ENCODE measurements at regions not wholly inside any gene's neighbourhood (a gene's known extent, or its start where the extent isn't known, plus 50 kb on each side); places are given as distances from the start of the nearest gene placed in this dataset.

DNA sequence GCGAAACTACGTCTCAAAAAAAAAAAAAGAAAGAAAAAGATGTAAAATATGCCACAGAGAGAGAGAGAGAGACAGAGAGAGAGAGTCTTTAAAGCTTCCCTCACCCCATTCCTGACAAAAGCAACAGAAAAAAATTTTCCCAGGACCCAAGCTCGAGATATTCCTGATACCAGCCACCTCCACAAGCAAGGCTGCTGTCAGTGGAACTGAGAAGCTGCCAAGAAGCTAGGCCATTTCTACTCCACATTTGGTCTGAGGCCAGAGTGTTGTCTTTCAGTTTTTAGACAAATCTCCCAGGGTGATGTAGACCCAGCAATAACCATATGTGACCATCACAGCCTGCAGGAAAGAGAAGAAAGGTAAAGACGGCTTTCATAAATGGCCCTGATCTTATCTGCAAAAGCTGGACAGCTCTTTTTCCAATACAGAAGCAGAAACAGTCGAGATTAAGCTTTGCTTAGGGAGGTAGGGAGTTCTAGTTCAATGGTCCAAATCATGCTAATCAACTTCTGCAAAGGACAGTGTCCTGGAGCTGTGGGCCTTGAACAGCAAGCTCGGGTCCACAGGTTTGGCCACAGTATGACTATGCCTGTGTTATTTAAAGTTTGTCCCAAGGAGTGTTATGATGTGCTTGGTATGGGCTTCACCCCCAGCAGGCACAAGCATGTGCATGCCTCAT is 130.3 kb upstream of the NUDT4 start:
- H3K9me3 ChIP-seq (ENCODE audit: control insufficient read depth in 2 of 2, low read length in 2 of 2): no peaks in the 10 kb centered on the region
- H3K4me3 ChIP-seq (ENCODE audit: low read length in 2 of 2): no peak overlapping the region
- no peak overlapping the region for H3K27ac ChIP-seq (ENCODE audit: low read length)
- no peaks in the 10 kb centered on the region for H3K27me3 ChIP-seq (ENCODE audit: control insufficient read depth in 1 of 2, insufficient read depth in 2 of 2, low read length in 2 of 2)
- peaks cover 8% of the 10 kb centered on the region for H3K4me1 ChIP-seq (ENCODE audit: control insufficient read depth, insufficient read depth, low read length)
- H3K36me3 ChIP-seq (ENCODE audit: control insufficient read depth in 2 of 2, insufficient read depth in 2 of 2, low read length in 2 of 2): no peaks in the 10 kb centered on the region
- no peak overlapping the region for H3K9ac ChIP-seq (ENCODE audit: low read length in 2 of 2)

DNA sequence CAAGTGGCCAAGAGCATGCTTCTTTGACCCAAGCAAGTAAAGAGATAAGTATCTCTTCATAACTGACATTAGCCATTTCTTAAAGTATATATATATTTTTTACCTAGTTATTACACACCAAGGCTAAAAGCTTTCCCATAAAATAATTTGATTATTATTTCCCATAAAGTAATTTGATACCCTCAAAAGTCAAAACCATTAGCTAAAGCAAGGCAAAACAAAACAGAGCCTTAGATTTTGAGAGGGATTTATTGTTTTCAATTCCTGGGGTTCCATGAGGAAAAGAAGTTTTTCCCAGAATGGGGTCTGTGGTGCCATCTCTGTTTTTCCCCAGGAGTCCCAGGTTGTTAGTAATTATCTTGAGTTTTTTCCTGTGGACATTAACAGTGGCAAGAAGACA is 125.5 kb upstream of the NUDT4 start:
- no peak overlapping the region for H3K4me3 ChIP-seq (ENCODE audit: low read length in 2 of 2)
- no peaks in the 10 kb centered on the region for H3K36me3 ChIP-seq (ENCODE audit: control insufficient read depth in 2 of 2, insufficient read depth in 2 of 2, low read length in 2 of 2)

DNA sequence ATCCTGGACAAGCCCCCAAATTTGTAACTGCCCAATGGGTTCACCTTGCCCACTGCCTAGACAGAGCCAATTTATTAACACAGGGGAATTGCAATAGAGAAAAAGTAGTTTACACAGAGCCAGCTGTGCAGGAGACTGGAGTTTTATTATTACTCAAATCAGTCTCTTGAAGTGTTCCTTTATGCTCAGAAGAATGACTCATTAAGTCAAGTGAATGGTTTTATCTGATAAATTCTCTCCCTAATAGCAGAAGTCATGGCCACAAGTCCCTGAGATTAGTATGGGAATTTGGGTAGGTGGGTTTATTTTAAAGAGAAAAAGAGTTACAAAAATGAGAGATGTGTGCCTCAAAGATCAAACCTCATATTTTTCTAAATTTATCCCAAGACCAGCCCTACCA is 122.8 kb upstream of the NUDT4 start:
- Histone ChIP-seq H3K9ac (ENCODE audit: low read length in 2 of 2) (no peak overlapping the region), H3K27me3 (ENCODE audit: control insufficient read depth in 1 of 2, insufficient read depth in 2 of 2, low read length in 2 of 2) (no peaks in the 10 kb centered on the region), H3K4me1 (ENCODE audit: control insufficient read depth, insufficient read depth, low read length) (peaks cover 5% of the 10 kb centered on the region), H3K4me3 (ENCODE audit: low read length in 2 of 2) (no peak overlapping the region), H3K36me3 (ENCODE audit: control insufficient read depth in 2 of 2, insufficient read depth in 2 of 2, low read length in 2 of 2) (no peaks in the 10 kb centered on the region), H3K27ac (ENCODE audit: low read length) (no peak overlapping the region), H3K9me3 (ENCODE audit: control insufficient read depth in 2 of 2, low read length in 2 of 2) (peaks cover 0 to 3% of the 10 kb centered on the region in 2 donors)

More for the DNA sequence above, 125.5 kb upstream of the NUDT4 start:
- no peaks in the 10 kb centered on the region for H3K27me3 ChIP-seq (ENCODE audit: control insufficient read depth in 1 of 2, insufficient read depth in 2 of 2, low read length in 2 of 2)
- no peak overlapping the region for H3K27ac ChIP-seq (ENCODE audit: low read length)
- peaks cover 5% of the 10 kb centered on the region for H3K4me1 ChIP-seq (ENCODE audit: control insufficient read depth, insufficient read depth, low read length)
- H3K9ac ChIP-seq (ENCODE audit: low read length in 2 of 2): no peak overlapping the region
- H3K9me3 ChIP-seq (ENCODE audit: control insufficient read depth in 2 of 2, low read length in 2 of 2): peaks cover 0 to 3% of the 10 kb centered on the region in 2 donors

DNA sequence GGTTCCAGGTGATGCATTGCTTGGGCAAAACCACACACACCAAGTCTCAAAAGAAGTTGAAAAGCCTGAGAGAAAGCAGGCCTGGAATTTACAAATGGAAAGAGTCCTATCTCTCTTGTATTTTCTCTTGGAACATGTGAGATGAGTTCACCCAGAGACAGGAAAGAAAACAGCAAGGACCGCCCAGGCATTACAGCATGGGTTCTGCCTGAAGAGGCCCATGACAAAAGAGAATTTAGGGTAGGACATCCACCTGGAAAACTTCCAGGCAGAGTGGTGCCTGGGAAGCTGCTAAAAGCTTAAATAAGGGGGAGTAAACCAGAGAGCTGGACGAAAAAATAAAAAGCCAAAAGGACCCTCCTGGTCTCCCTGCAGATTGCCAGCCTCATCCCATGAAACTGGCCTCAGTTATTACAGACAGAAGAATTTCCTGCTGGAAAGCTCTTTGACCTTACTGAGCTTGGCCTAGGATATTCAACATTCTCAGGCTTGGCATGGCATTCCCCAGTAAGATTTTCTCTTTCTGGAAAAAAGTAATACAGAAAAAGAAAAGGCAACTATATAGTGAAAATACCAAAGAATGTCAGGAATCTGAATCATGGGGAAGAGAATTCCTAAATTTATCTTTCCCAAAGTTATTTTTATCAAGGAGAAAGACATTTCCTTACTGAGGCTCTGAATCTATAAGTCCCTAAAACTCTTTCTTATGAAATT is 121.3 kb upstream of the NUDT4 start:
- no peak overlapping the region for H3K4me3 ChIP-seq (ENCODE audit: low read length in 2 of 2)
- peaks cover 0 to 3% of the 10 kb centered on the region in 2 donors for H3K9me3 ChIP-seq (ENCODE audit: control insufficient read depth in 2 of 2, low read length in 2 of 2)
- H3K27ac ChIP-seq (ENCODE audit: low read length): no peak overlapping the region
- peaks cover 5% of the 10 kb centered on the region for H3K4me1 ChIP-seq (ENCODE audit: control insufficient read depth, insufficient read depth, low read length)
- H3K36me3 ChIP-seq (ENCODE audit: control insufficient read depth in 2 of 2, insufficient read depth in 2 of 2, low read length in 2 of 2): no peaks in the 10 kb centered on the region
- no peaks in the 10 kb centered on the region for H3K27me3 ChIP-seq (ENCODE audit: control insufficient read depth in 1 of 2, insufficient read depth in 2 of 2, low read length in 2 of 2)
- H3K9ac ChIP-seq (ENCODE audit: low read length in 2 of 2): no peak overlapping the region

DNA sequence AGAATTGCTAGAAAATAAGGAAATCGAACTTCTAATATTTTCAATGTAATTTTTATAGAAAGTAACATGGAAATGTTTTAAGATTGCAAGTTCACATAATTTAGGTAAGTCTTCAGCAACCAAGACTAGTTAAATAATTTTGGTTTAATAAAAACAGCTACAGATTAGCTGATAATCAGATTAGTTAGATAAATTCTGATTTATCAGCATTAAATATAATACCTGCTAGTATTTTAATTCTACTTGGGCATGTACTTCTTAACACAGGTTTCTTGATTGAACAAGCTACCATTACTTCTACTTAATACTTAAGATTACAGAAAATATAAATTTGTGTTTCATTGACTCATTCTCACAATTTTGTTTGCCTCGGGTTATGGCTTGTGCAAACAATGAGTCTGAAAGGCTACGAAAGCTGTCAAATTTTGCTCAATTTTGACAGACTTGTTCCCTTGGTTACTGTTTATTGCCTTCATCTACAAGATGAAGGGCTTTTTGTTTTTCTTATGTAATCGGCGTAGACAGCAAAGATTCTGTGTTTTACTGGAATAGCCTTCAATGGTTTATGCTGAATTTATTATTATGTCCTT is 116.1 kb upstream of the NUDT4 start:
- H3K27ac ChIP-seq (ENCODE audit: low read length): no peak overlapping the region
- H3K4me3 ChIP-seq (ENCODE audit: low read length in 2 of 2): no peak overlapping the region
- no peak overlapping the region for H3K9ac ChIP-seq (ENCODE audit: low read length in 2 of 2)
- H3K9me3 ChIP-seq (ENCODE audit: control insufficient read depth in 2 of 2, low read length in 2 of 2): no peaks in the 10 kb centered on the region
- H3K36me3 ChIP-seq (ENCODE audit: control insufficient read depth in 2 of 2, insufficient read depth in 2 of 2, low read length in 2 of 2): no peaks in the 10 kb centered on the region
- H3K4me1 ChIP-seq (ENCODE audit: control insufficient read depth, insufficient read depth, low read length): no peaks in the 10 kb centered on the region
- no peaks in the 10 kb centered on the region for H3K27me3 ChIP-seq (ENCODE audit: control insufficient read depth in 1 of 2, insufficient read depth in 2 of 2, low read length in 2 of 2)

DNA sequence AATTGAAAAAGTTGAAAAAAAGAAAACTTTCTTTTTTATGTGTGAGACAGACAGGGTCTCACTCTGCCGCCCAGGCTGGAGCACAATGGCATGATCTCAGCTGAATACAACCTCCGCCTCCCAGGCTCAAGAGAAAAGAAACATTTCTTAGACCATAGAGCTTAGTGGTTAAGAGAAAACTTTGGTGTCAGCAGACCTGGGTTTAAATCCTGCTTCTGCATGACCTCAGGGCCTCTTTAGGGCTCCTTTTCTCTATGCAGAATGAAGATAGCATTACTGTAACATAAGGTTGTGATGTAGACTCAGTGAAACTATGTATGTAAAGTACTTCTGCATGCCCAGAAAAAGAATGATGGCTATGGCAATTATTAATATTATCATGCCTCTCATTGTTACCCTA is 104.7 kb upstream of the NUDT4 start:
- H3K36me3 ChIP-seq (ENCODE audit: control insufficient read depth in 2 of 2, insufficient read depth in 2 of 2, low read length in 2 of 2): no peaks in the 10 kb centered on the region
- H3K9ac ChIP-seq (ENCODE audit: low read length in 2 of 2): no peak overlapping the region

DNA sequence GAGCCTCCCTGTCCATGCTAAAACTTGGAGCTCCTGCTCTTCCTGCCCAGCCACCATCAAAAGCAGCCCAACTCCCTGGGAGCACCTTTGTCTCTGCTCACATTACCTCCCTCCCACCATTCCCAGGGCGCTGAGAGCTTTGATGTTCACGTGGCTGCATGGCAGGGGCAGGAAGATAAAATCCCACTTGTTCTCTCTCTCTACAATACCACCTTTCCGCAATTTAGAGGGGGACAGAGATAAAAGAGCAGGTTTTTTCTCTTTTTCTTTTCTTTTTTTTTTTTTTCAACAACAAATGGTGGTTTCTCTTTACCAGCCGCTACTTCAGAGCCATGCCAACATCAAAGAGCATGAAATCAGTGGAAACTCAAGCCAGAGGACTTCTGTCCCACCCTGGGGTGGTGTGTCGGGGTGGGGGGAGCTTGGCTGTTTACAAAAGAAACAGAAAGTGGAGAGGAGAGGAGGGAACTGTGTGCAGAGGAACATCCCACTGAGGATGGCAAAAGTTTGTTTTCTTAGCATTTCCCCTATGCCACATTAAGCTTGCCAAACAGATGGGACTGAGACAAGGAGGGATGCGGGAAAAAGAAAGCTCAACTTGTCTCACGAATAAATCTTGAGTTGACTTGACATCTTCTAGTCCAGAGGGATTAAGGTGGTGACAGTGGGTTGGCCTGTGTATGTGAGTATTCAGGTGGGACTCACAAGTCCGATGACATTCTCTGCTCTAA is 103.7 kb upstream of the NUDT4 start:
- H3K27me3 ChIP-seq (ENCODE audit: control insufficient read depth in 1 of 2, insufficient read depth in 2 of 2, low read length in 2 of 2): no peaks in the 10 kb centered on the region
- H3K9ac ChIP-seq (ENCODE audit: low read length in 2 of 2): no peak overlapping the region
- no peaks in the 10 kb centered on the region for H3K4me1 ChIP-seq (ENCODE audit: control insufficient read depth, insufficient read depth, low read length)
- no peaks in the 10 kb centered on the region for H3K36me3 ChIP-seq (ENCODE audit: control insufficient read depth in 2 of 2, insufficient read depth in 2 of 2, low read length in 2 of 2)
- H3K27ac ChIP-seq (ENCODE audit: low read length): no peak overlapping the region
- no peak overlapping the region for H3K4me3 ChIP-seq (ENCODE audit: low read length in 2 of 2)
- no peaks in the 10 kb centered on the region for H3K9me3 ChIP-seq (ENCODE audit: control insufficient read depth in 2 of 2, low read length in 2 of 2)

More for the DNA sequence above, 104.7 kb upstream of the NUDT4 start:
- Histone ChIP-seq H3K27me3 (ENCODE audit: control insufficient read depth in 1 of 2, insufficient read depth in 2 of 2, low read length in 2 of 2) (no peaks in the 10 kb centered on the region), H3K4me3 (ENCODE audit: low read length in 2 of 2) (no peak overlapping the region), H3K9me3 (ENCODE audit: control insufficient read depth in 2 of 2, low read length in 2 of 2) (no peaks in the 10 kb centered on the region), H3K27ac (ENCODE audit: low read length) (no peak overlapping the region), H3K4me1 (ENCODE audit: control insufficient read depth, insufficient read depth, low read length) (no peaks in the 10 kb centered on the region)

DNA sequence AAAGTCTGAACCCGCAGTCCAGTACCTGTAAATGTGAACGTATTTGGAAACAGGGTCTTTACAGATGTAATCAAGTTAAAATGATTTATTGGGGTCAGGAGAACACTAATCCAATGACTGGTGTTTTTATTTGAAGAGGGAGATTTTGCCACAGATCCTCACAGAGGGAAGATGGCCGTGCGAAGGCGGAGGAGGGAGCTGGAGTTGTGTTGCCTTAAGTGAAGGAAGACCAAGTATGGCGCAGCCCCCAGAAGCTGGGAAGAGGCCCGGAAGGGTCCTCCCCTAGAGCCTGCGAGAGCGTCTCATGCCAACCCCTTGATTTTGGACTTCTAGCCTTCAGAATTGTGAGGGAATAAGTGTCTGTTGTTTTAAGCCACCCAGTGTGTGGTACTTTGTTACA is 102.8 kb upstream of the NUDT4 start:
- no peaks in the 10 kb centered on the region for H3K27me3 ChIP-seq (ENCODE audit: control insufficient read depth in 1 of 2, insufficient read depth in 2 of 2, low read length in 2 of 2)
- no peaks in the 10 kb centered on the region for H3K36me3 ChIP-seq (ENCODE audit: control insufficient read depth in 2 of 2, insufficient read depth in 2 of 2, low read length in 2 of 2)
- H3K4me1 ChIP-seq (ENCODE audit: control insufficient read depth, insufficient read depth, low read length): no peaks in the 10 kb centered on the region
- no peaks in the 10 kb centered on the region for H3K9me3 ChIP-seq (ENCODE audit: control insufficient read depth in 2 of 2, low read length in 2 of 2)
- no peak overlapping the region for H3K4me3 ChIP-seq (ENCODE audit: low read length in 2 of 2)
- H3K27ac ChIP-seq (ENCODE audit: low read length): no peak overlapping the region
- no peak overlapping the region for H3K9ac ChIP-seq (ENCODE audit: low read length in 2 of 2)

DNA sequence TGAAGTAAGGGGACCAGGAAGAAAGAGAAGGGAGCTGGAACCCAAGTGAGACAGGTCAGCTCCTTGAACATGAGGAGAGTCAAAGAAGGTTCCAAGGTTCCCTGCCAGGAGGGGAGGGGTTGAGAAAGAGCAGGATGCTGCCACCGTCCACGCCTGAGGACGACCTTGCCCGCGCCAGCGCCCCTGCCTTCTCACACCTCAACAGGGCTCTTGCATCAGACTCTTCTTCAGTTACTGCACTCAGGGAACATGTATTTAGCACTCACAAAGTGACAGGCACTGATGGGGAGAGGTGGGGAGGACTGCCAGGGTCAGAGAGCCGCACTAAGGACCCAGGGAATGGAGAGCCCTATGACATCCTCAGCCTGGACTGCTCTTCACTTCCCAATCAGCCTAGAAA is 102.1 kb upstream of the NUDT4 start:
- Histone ChIP-seq H3K9ac (ENCODE audit: low read length in 2 of 2) (no peak overlapping the region), H3K36me3 (ENCODE audit: control insufficient read depth in 2 of 2, insufficient read depth in 2 of 2, low read length in 2 of 2) (no peaks in the 10 kb centered on the region), H3K4me3 (ENCODE audit: low read length in 2 of 2) (no peak overlapping the region), H3K27ac (ENCODE audit: low read length) (no peak overlapping the region), H3K9me3 (ENCODE audit: control insufficient read depth in 2 of 2, low read length in 2 of 2) (no peaks in the 10 kb centered on the region), H3K27me3 (ENCODE audit: control insufficient read depth in 1 of 2, insufficient read depth in 2 of 2, low read length in 2 of 2) (no peaks in the 10 kb centered on the region), H3K4me1 (ENCODE audit: control insufficient read depth, insufficient read depth, low read length) (no peaks in the 10 kb centered on the region)

DNA sequence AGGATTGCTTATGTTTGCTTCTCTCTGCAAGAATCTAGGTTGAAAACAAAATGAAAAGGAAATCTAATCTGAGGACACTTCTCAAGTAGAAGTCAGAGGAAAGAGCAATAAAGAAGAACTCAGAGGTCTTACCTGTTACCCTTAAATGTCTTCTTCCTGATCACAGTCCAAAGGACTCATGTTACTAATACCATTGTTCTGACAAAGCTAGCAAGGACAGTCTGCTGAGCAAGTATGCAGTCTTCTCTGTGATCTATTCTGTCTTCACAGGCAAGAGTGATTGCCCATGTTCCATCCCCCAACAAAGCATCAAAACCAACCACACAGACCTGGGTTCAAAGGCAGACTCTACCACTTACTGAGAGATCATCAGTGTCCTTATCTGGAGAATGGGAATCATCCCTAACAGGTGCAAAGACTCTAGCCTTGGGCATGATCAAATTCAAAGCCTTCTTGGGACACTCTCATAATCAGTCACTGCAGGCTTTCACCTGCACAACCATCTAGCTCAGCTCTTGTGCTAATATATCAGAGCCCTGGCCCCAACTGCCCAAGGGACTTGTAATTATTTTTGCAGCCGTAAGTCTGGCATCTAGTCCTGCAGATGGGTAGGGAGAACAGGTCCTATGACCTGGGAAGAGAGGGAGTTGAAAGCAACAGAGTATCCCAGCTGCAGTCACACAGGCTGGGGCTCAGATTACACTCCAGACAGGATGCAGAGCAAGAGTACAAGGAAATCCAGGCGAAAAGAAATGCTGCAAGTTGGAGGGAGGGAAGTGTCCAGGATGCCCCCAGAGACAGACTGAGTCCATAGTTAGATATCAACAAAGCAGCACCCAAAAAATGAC is 97.9 kb upstream of the NUDT4 start:
- H3K36me3 ChIP-seq (ENCODE audit: control insufficient read depth in 2 of 2, insufficient read depth in 2 of 2, low read length in 2 of 2): no peaks in the 10 kb centered on the region
- no peaks in the 10 kb centered on the region for H3K9me3 ChIP-seq (ENCODE audit: control insufficient read depth in 2 of 2, low read length in 2 of 2)
- no peak overlapping the region for H3K9ac ChIP-seq (ENCODE audit: low read length in 2 of 2)
- no peak overlapping the region for H3K27ac ChIP-seq (ENCODE audit: low read length)
- H3K4me1 ChIP-seq (ENCODE audit: control insufficient read depth, insufficient read depth, low read length): no peaks in the 10 kb centered on the region
- H3K27me3 ChIP-seq (ENCODE audit: control insufficient read depth in 1 of 2, insufficient read depth in 2 of 2, low read length in 2 of 2): no peaks in the 10 kb centered on the region
- no peak overlapping the region for H3K4me3 ChIP-seq (ENCODE audit: low read length in 2 of 2)
